H1 (cell line): ENCODE measurements at regions not wholly inside any gene's neighbourhood (a gene's known extent, or its start where the extent isn't known, plus 50 kb on each side); places are given as distances from the start of the nearest gene placed in this dataset.
"Not testable (repeated sequence)": the region's sequence is repeated elsewhere in the genome, so short reads cannot be mapped to it uniquely, and the experiment has no call there.

Source experiments
- CTCF ChIA-PET: fragments of 300-600 bp; sonication (Branson Sonifier 250); formaldehyde crosslinking; loops from one replicate; lab custom pipeline; 2021; ENCODE audit not compliant: partially characterized antibody; lab: Charles Lee
- POLR2A ChIA-PET: fragments of 300-600 bp; sonication (Branson Sonifier 250); formaldehyde crosslinking; loops from one replicate; lab custom pipeline; 2021; ENCODE audit warnings: inconsistent platforms; ENCODE audit not compliant: partially characterized antibody; lab: Charles Lee
- DNase-seq, 2 experiments: peaks; one replicate each; pipeline versions ENCODE4 v3.0.0 to v3.0.0-alpha.2; 2010 to 2022; ENCODE audit warnings: low spot score in 2 of 2, low read depth in 1 of 2, mixed read lengths in 1 of 2
- FAIRE-seq: peaks from 2 replicates; lab custom pipeline; 2011; peaks lifted over from hg19 to GRCh38; lab: Jason Lieb, UNC
- H2AFZ ChIP-seq: 2 replicates; pipeline ENCODE4 v1.8.1; 2012; ENCODE audit warnings: low read length, inconsistent platforms
- H2AK5ac ChIP-seq: 2 replicates; pipeline ENCODE4 v1.6.1; 2013; ENCODE audit warnings: low read depth, low read length
- H2BK120ac ChIP-seq: replicated peaks from 2 replicates; pipeline ENCODE3; 2013; ENCODE audit warnings: low read depth, low read length, inconsistent platforms
- H2BK12ac ChIP-seq: 2 replicates; pipeline ENCODE4 v1.6.1; 2013; ENCODE audit warnings: low read depth, low read length
- H2BK15ac ChIP-seq: 2 replicates; pipeline ENCODE4 v1.6.1; 2013; ENCODE audit warnings: low read length
- H2BK20ac ChIP-seq: 2 replicates; pipeline ENCODE4 v1.6.1; 2013; ENCODE audit warnings: low read length
- H2BK5ac ChIP-seq: 2 replicates; pipeline ENCODE4 v1.6.1; 2013; ENCODE audit warnings: low read depth, low read length
- H3K14ac ChIP-seq: 2 replicates; pipeline ENCODE4 v1.6.1; 2013; ENCODE audit warnings: inconsistent platforms; ENCODE audit not compliant: insufficient read length
- H3K18ac ChIP-seq: 2 replicates; pipeline ENCODE4 v1.6.1; 2013; ENCODE audit warnings: low read length; ENCODE audit errors: extremely low read depth
- H3K23ac ChIP-seq: 2 replicates; pipeline ENCODE4 v1.6.1; 2013; ENCODE audit warnings: inconsistent platforms; ENCODE audit not compliant: insufficient read length
- H3K23me2 ChIP-seq: 2 replicates; pipeline ENCODE4 v1.6.1; 2013; ENCODE audit warnings: low read depth, low read length
- H3K27ac ChIP-seq: 2 replicates; pipeline ENCODE4 v1.6.1; 2011; ENCODE audit warnings: low read depth, low read length, inconsistent platforms
- H3K27me3 ChIP-seq, 4 experiments: replicated peaks in 1 of 4; 1 replicate in 1 of 4; 2 replicates in 3 of 4; pipeline versions ENCODE4 v1.6.1 to v1.8.1; 2011 to 2013; ENCODE audit warnings: low read length in 3 of 4, mild to moderate bottlenecking in 3 of 4, inconsistent platforms in 2 of 4, mixed read lengths in 2 of 4, moderate library complexity in 1 of 4; ENCODE audit not compliant: control insufficient read depth in 3 of 4, insufficient read depth in 3 of 4; ENCODE audit errors: extremely low read depth in 1 of 4
- H3K36me3 ChIP-seq, 4 experiments: 2 replicates each; pipeline versions ENCODE4 v1.6.1 to v1.8.1; 2011 to 2013; ENCODE audit warnings: mild to moderate bottlenecking in 4 of 4, low read length in 3 of 4, moderate library complexity in 2 of 4, control low read depth in 1 of 4, inconsistent platforms in 1 of 4; ENCODE audit not compliant: insufficient read depth in 4 of 4, control insufficient read depth in 2 of 4
- H3K4ac ChIP-seq: replicated peaks from 2 replicates; pipeline ENCODE3; 2013; ENCODE audit warnings: low read length, low read depth, mixed read lengths, inconsistent platforms; ENCODE audit not compliant: insufficient read length
- H3K4me1 ChIP-seq, 4 experiments: replicated peaks in 1 of 4; 1 replicate in 1 of 4; 2 replicates in 3 of 4; pipeline versions ENCODE4 v1.6.1 to v1.8.1; 2011 to 2013; ENCODE audit warnings: low read length in 3 of 4, inconsistent platforms in 2 of 4, mixed read lengths in 1 of 4; ENCODE audit not compliant: insufficient read depth in 4 of 4, control insufficient read depth in 3 of 4
- H3K4me2 ChIP-seq, 2 experiments: 2 replicates each; pipeline versions ENCODE4 v1.6.1 to v1.8.1; 2011 to 2013; ENCODE audit warnings: low read depth in 2 of 2, low read length in 2 of 2, control low read depth in 1 of 2, inconsistent platforms in 1 of 2, mild to moderate bottlenecking in 1 of 2; ENCODE audit not compliant: insufficient read depth in 1 of 2
- H3K4me3 ChIP-seq, 4 experiments: fragments of 200-600, 300-600 bp in 1 of 4; sonication (generic), shearing (Covaris generic), sonication (Bioruptor Twin) in 1 of 4; 2 replicates each; pipeline versions ENCODE4 v1.5.1 to v1.8.1; 2011 to 2016; ENCODE audit warnings: low read length in 4 of 4, low read depth in 3 of 4, control low read depth in 2 of 4, inconsistent platforms in 2 of 4, mild to moderate bottlenecking in 2 of 4, mixed read lengths in 1 of 4, moderate library complexity in 1 of 4; ENCODE audit not compliant: insufficient read depth in 2 of 4; ENCODE audit errors: extremely low read depth in 1 of 4
- H3K56ac ChIP-seq: replicated peaks from 2 replicates; pipeline ENCODE3; 2013; ENCODE audit warnings: low read depth, mild to moderate bottlenecking, mixed read lengths, low read length, inconsistent platforms; ENCODE audit not compliant: insufficient read length
- H3K79me1 ChIP-seq: 2 replicates; pipeline ENCODE4 v1.6.1; 2013; ENCODE audit warnings: low read depth, low read length, control low read depth
- H3K79me2 ChIP-seq, 2 experiments: 2 replicates each; pipeline versions ENCODE4 v1.6.1 to v1.8.1; 2012 to 2013; ENCODE audit warnings: low read length in 2 of 2, mild to moderate bottlenecking in 2 of 2, inconsistent platforms in 1 of 2; ENCODE audit not compliant: insufficient read depth in 2 of 2, control insufficient read depth in 1 of 2
- H3K9ac ChIP-seq, 4 experiments: replicated peaks in 1 of 4; 1 replicate in 1 of 4; 2 replicates in 3 of 4; pipeline versions ENCODE4 v1.6.1 to v1.8.1; 2011 to 2013; ENCODE audit warnings: low read depth in 3 of 4, low read length in 3 of 4, control low read depth in 2 of 4, mild to moderate bottlenecking in 2 of 4, moderate library complexity in 2 of 4, inconsistent platforms in 1 of 4; ENCODE audit errors: extremely low read depth in 1 of 4
- H3K9me3 ChIP-seq, 2 experiments: 2 replicates each; pipeline versions ENCODE4 v1.6.1 to v1.8.1; 2012 to 2013; ENCODE audit warnings: mild to moderate bottlenecking in 2 of 2, moderate library complexity in 2 of 2, control low read depth in 1 of 2, inconsistent platforms in 1 of 2, low read depth in 1 of 2, low read length in 1 of 2, mixed read lengths in 1 of 2; ENCODE audit not compliant: insufficient read depth in 2 of 2
- H4K20me1 ChIP-seq, 2 experiments: replicated peaks in 1 of 2; 2 replicates each; pipeline versions ENCODE3 to v1.8.1; 2011 to 2013; ENCODE audit warnings: inconsistent platforms in 2 of 2, low read length in 2 of 2, mild to moderate bottlenecking in 1 of 2; ENCODE audit not compliant: insufficient read depth in 2 of 2, control insufficient read depth in 1 of 2
- H4K5ac ChIP-seq: 2 replicates; pipeline ENCODE4 v1.6.1; 2013; ENCODE audit warnings: low read length, low read depth, mixed read lengths, inconsistent platforms; ENCODE audit not compliant: insufficient read length
- H4K8ac ChIP-seq: 2 replicates; pipeline ENCODE4 v1.8.0; 2013; ENCODE audit warnings: mild to moderate bottlenecking, moderate library complexity, low read length, inconsistent platforms; ENCODE audit not compliant: insufficient read depth; ENCODE audit errors: extremely low read depth
- H4K91ac ChIP-seq: replicated peaks from 2 replicates; pipeline ENCODE3; 2013; ENCODE audit warnings: low read length, mixed read lengths, inconsistent platforms; ENCODE audit not compliant: insufficient read length
- WGBS, 2 experiments: shearing (Covaris generic) in 1 of 2; methylation state at CpG; one replicate each; pipeline versions ENCODE4 v1.1.6 to v1.1.7; 2013 to 2015; ENCODE audit warnings: low lambda C conversion rate in 2 of 2, mixed read lengths in 2 of 2, inconsistent platforms in 1 of 2, low coverage in 1 of 2, missing lambda C conversion rate in 1 of 2; ENCODE audit not compliant: insufficient replicate concordance in 2 of 2, insufficient coverage in 1 of 2, insufficient read length in 1 of 2; ENCODE audit errors: extremely low coverage in 1 of 2, missing lambda C conversion rate in 1 of 2; 5-methylcytosine and 5-hydroxymethylcytosine counted together

DNA sequence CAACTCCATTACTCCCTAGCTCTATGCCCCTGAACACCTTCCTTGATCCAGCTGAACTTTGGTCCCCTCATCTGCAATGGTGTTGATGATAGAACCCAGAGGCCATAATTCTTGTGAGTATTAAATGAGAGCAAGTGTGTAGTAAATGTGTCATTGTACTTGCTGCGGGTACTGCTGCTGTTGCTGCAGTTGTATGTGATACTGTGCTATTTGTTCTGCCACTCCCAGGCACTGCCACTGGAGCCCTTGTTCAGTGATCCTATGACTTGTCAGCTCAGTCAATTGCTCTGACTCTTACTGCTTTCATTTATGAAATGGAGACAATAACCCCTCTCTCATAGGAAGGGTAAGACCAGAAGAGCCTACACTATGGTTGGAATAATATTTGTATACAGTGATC lies 136.9 kb upstream of the PLGLB2 start:
- H2BK120ac ChIP-seq, H2AK5ac ChIP-seq, H3K56ac ChIP-seq, H3K9me3 ChIP-seq, CTCF ChIA-PET, H3K4me2 ChIP-seq, H4K5ac ChIP-seq, H3K4me1 ChIP-seq, H3K4ac ChIP-seq, H3K9ac ChIP-seq, H3K27me3 ChIP-seq, H3K79me2 ChIP-seq, H3K18ac ChIP-seq, H3K23me2 ChIP-seq, H2BK12ac ChIP-seq, H4K20me1 ChIP-seq, H4K8ac ChIP-seq, H3K4me3 ChIP-seq, H4K91ac ChIP-seq, H2BK15ac ChIP-seq, H3K14ac ChIP-seq, H2BK5ac ChIP-seq, H3K36me3 ChIP-seq, H2AFZ ChIP-seq, DNase-seq, H2BK20ac ChIP-seq, H3K79me1 ChIP-seq, FAIRE-seq, POLR2A ChIA-PET, H3K27ac ChIP-seq, H3K23ac ChIP-seq: not testable (repeated sequence)
- no CpG with 5 or more reads among the region's 1 CpG for WGBS, 2 experiments

DNA sequence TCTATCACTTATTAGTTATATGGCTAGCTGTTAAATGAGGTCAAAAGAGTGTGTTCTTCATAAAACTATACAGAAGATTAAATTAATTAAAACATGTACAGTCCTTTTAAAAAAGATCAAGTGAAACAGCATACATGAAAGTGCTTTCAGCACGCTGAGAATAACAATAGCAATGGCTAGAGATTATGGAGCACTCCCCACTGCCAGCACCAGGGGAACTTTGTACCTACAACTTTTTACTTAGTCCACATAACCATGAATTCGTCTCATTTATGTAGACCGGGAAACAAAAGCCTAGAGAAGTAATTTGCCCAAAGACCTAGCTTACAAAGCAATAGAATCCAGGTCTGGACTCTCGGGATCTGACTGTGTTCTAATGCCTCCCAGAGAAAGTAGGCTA lies 136.5 kb upstream of the PLGLB2 start:
- WGBS, 2 experiments, result no CpG with 5 or more reads among the region's 4 CpGs

More for the DNA sequence above, 136.5 kb upstream of the PLGLB2 start:
- H2BK12ac ChIP-seq, H2BK20ac ChIP-seq, H2BK5ac ChIP-seq, H3K23me2 ChIP-seq, H4K91ac ChIP-seq, H2AFZ ChIP-seq, H3K18ac ChIP-seq, H3K14ac ChIP-seq, H3K36me3 ChIP-seq, H3K27ac ChIP-seq, CTCF ChIA-PET, H4K20me1 ChIP-seq, H4K8ac ChIP-seq, H3K79me2 ChIP-seq, FAIRE-seq, H2AK5ac ChIP-seq, H3K9me3 ChIP-seq, DNase-seq, H2BK120ac ChIP-seq, H3K9ac ChIP-seq, H3K56ac ChIP-seq, H3K4ac ChIP-seq, H4K5ac ChIP-seq, H3K23ac ChIP-seq, H3K79me1 ChIP-seq, POLR2A ChIA-PET, H3K27me3 ChIP-seq, H3K4me2 ChIP-seq, H3K4me1 ChIP-seq, H2BK15ac ChIP-seq, H3K4me3 ChIP-seq: not testable (repeated sequence)
